ENCODE measurements at regions not wholly inside any gene's neighbourhood (a gene's known extent, or its start where the extent isn't known, plus 50 kb on each side); places are given as distances from the start of the nearest gene placed in this dataset.

DNA sequence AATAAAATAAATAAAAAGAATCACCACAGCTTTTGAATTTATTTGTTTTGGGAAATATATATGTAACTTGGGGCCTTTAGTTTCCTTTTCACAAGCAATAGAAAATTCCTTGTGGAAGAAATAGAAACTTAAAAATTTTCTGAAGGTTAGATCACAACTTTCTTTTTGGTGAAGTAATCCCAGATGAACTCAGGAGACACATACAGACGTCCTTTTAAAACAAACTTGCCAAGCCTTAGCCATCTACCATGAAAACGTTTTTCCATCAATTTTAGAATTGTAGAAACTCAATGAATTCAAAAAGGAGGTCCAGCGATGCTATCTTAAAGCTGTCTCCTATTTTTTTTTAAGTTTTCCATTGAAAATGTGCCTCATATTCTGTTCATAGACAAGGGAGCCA is 225.6 kb downstream of the ASXL3 start:
- ChIA-PET CTCF (no interaction called here), POLR2A (no interaction called here)
- H2AFZ ChIP-seq (ENCODE audit: low read depth, low read length): no peak overlapping the region
- TF ChIP-seq POLR2AphosphoS5 (IDR thresholded peaks at IDR 0.05; ENCODE audit: insufficient read depth, low read depth, low read length) (no peak), MAX (IDR thresholded peaks at IDR 0.05; ENCODE audit: insufficient read depth, insufficient read length) (no peak), CTCF (IDR thresholded peaks at IDR 0.05; ENCODE audit: extremely low read depth in 1 of 2, insufficient read depth in 1 of 2, low read depth in 1 of 2, low read length in 2 of 2) (no peak), EZH2 (IDR thresholded peaks at IDR 0.05; ENCODE audit: borderline replicate concordance, low read depth, low read length, severe bottlenecking) (no peak), POLR2A (IDR thresholded peaks at IDR 0.05; ENCODE audit: low read depth, low read length) (no peak), JUN (IDR thresholded peaks at IDR 0.05; ENCODE audit: borderline replicate concordance, insufficient read depth, insufficient read length, low read depth) (no peak), GATA2 (IDR thresholded peaks at IDR 0.05; ENCODE audit: insufficient read depth, insufficient read length, low read depth, low read length) (no peak), FOS (IDR thresholded peaks at IDR 0.05; ENCODE audit: borderline replicate concordance, insufficient read depth, low read length) (no peak), MYC (IDR thresholded peaks at IDR 0.05; ENCODE audit: low read depth, low read length) (no peak)
- FAIRE-seq (no peak), DNase-seq (ENCODE audit: low read depth, low spot score) (no peak)
- intact Hi-C loops (cut with micrococcal nuclease): no loop called here
- BruUV-seq (replicated peaks): no TSS peak
- dilution Hi-C loops (cut with MboI; ENCODE audit: extremely low pct_ligation_motif_present, low sequenced_read_pairs): no loop called here
- H3K27me3 ChIP-seq (ENCODE audit: control insufficient read depth in 2 of 2, insufficient read depth in 2 of 2, low read length in 2 of 2): no peaks in the 10 kb centered on the region
- H3K9me1 ChIP-seq (replicated peaks; ENCODE audit: control insufficient read depth, extremely low read depth, insufficient read depth, low read length): no peaks in the 10 kb centered on the region
- no peaks in the 10 kb centered on the region for H3K9me3 ChIP-seq (replicated peaks; ENCODE audit: control insufficient read depth, insufficient read depth, low read length)
- H3K27ac ChIP-seq (ENCODE audit: insufficient read depth, low read depth, low read length): no peak overlapping the region
- no peaks in the 10 kb centered on the region for H3K4me1 ChIP-seq (ENCODE audit: control insufficient read depth, extremely low read depth, insufficient read depth, low read length)
- H3K4me2 ChIP-seq (ENCODE audit: insufficient read depth, low read length): no peak overlapping the region
- no peaks in the 10 kb centered on the region for H4K20me1 ChIP-seq (replicated peaks; ENCODE audit: control insufficient read depth, extremely low read depth, insufficient read depth, low read length)
- H3K36me3 ChIP-seq (ENCODE audit: control insufficient read depth in 2 of 2, extremely low read depth in 1 of 2, insufficient read depth in 2 of 2, low read length in 2 of 2): no peaks in the 10 kb centered on the region
- no peak overlapping the region for H3K4me3 ChIP-seq (replicated peaks in 1 of 3; ENCODE audit: insufficient read depth in 1 of 3, low read depth in 1 of 3, low read length in 3 of 3)
- H3K79me2 ChIP-seq (ENCODE audit: control insufficient read depth, insufficient read depth, low read length): no peaks in the 10 kb centered on the region
- H3K9ac ChIP-seq (replicated peaks; ENCODE audit: extremely low read depth, insufficient read depth, low read length): no peak overlapping the region

All from endothelial cell of umbilical vein (primary cell).